Keratinocyte (primary cell): ENCODE measurements at regions not wholly inside any gene's neighbourhood (a gene's known extent, or its start where the extent isn't known, plus 50 kb on each side); places are given as distances from the start of the nearest gene placed in this dataset.

Experiments
- CTCF ChIP-seq, 3 experiments: IDR thresholded peaks in 1 of 3; conservative IDR thresholded peaks in 1 of 3; optimal IDR thresholded peaks in 1 of 3; 2 replicates in 2 of 3; 3 replicates in 1 of 3; pipeline versions ENCODE3 to v1.5.1; 2011; ENCODE audit warnings: low read length in 3 of 3, mild to moderate bottlenecking in 3 of 3, moderate library complexity in 2 of 3, control low read depth in 1 of 3, inconsistent platforms in 1 of 3; ENCODE audit not compliant: insufficient read depth in 2 of 3; ENCODE audit errors: extremely low read depth in 1 of 3
- EZH2 ChIP-seq: IDR thresholded peaks from one replicate; pipeline ENCODE4 v1.6.1; 2012; ENCODE audit warnings: inconsistent platforms, mild to moderate bottlenecking, low read length, moderate library complexity

GRCh38 chr17:83144421-83145357, 65.3 kb downstream of the METRNL start:
- no peak for TF ChIP-seq EZH2
- no peak for TF ChIP-seq CTCF (optimal IDR thresholded peaks at IDR 0.05 in 1 of 3, IDR thresholded peaks at IDR 0.05 in 1 of 3, conservative IDR thresholded peaks at IDR 0.05 in 1 of 3; ENCODE audit: extremely low read depth in 1 of 3, insufficient read depth in 2 of 3, low read length in 3 of 3)
